ENCODE measurements at regions not wholly inside any gene's neighbourhood (a gene's known extent, or its start where the extent isn't known, plus 50 kb on each side); places are given as distances from the start of the nearest gene placed in this dataset.

DNA sequence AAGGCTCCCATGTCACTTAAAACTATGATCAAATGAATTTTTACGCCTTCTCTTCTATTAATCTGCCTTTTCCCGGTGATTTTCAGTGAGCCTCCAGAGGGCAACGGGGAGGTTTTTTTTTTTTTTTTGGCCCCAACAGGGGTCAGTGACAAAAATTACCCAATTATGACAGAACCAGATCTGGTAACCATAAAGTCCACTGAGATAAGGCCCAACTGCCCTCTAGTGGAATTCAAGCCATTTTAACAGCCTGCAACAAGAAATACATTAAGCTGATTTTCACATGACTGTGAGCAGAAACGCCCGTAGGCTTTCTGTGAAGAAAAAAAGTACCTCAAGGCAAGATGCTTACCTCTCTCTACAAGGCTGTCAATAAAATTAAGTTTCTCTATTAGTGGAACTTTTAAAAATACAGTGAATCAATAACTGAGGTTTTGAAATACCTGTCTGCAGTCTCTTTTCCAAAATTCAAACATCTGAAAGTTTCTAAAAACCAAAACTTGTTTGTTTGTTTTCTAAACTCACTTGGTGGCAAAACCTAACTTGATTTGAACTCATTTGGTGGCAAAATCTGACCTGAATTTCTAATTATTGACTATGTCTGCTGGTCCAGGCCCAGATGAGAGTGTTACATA, 49.7 kb upstream of the FST start:
- no peaks in the 10 kb centered on the region for H3K9me3 ChIP-seq
- peaks cover 1% of the 10 kb centered on the region for H3K4me1 ChIP-seq
- H3K4me3 ChIP-seq, result no peak overlapping the region
- in situ Hi-C loops (cut with MboI; ENCODE audit: low sequenced_read_pairs), result loop anchor here (25.0 kb wide), 1 partner anchor 782 kb away; no protein-coding TSS in a partner anchor
- H3K36me3 ChIP-seq (replicated peaks), result no peaks in the 10 kb centered on the region; the same call in 1 of the 2 replicates
- no peaks in the 10 kb centered on the region for H3K27me3 ChIP-seq (ENCODE audit: low read depth)
- DNase-seq (ENCODE audit: low spot score in 2 of 2), result no peak

Data from HAP-1 (cell line).